CD4-positive, alpha-beta T cell (primary cell): ENCODE measurements at regions not wholly inside any gene's neighbourhood (a gene's known extent, or its start where the extent isn't known, plus 50 kb on each side); places are given as distances from the start of the nearest gene placed in this dataset.

Experiments used
- ATAC-seq: fragments of 200-7000 bp; cut with Tn5 transposase; one replicate; pipeline ENCODE4 v1.10.0; 2022; ENCODE audit warnings: mild to moderate bottlenecking; ENCODE audit not compliant: poor library complexity
- CTCF ChIA-PET: fragments of 350-600 bp; sonication (Branson Sonifier 250); formaldehyde crosslinking; loops from one replicate; lab custom pipeline; 2021; ENCODE audit warnings: antibody characterized with exemption, inconsistent platforms; lab: Charles Lee
- POLR2A ChIA-PET: fragments of 350-600 bp; sonication (Branson Sonifier 250); formaldehyde crosslinking; loops from one replicate; lab custom pipeline; 2021; ENCODE audit warnings: antibody characterized with exemption, inconsistent platforms; lab: Charles Lee
- DNase-seq, 14 experiments: peaks; one replicate each; pipeline ENCODE4 v3.0.0-alpha.2; 2013 to 2020; ENCODE audit warnings: mixed read lengths in 2 of 14
- H3K27ac ChIP-seq, 2 donors: one replicate each; pipeline versions ENCODE4 v1.5.1 to v1.7.0; 2013; ENCODE audit warnings: low read length in 2 of 2, low read depth in 1 of 2, mild to moderate bottlenecking in 1 of 2
- H3K27me3 ChIP-seq, 2 experiments: 1 replicate in 1 of 2; 2 replicates in 1 of 2; pipeline versions ENCODE4 v1.6.1 to v1.7.0; 2013; ENCODE audit warnings: low read length in 2 of 2, control low read depth in 1 of 2, mild to moderate bottlenecking in 1 of 2, moderate library complexity in 1 of 2; ENCODE audit not compliant: insufficient read depth in 2 of 2, control insufficient read depth in 1 of 2
- H3K36me3 ChIP-seq: one replicate; pipeline ENCODE4 v1.6.1; 2013; ENCODE audit warnings: low read length, control low read depth; ENCODE audit not compliant: insufficient read depth
- H3K4me1 ChIP-seq: one replicate; pipeline ENCODE4 v1.6.1; 2013; ENCODE audit warnings: low read length, control low read depth; ENCODE audit not compliant: insufficient read depth
- H3K4me3 ChIP-seq: one replicate; pipeline ENCODE4 v1.5.1; 2013; ENCODE audit warnings: mild to moderate bottlenecking, low read length, moderate library complexity
- H3K9me3 ChIP-seq, 2 experiments: 1 replicate in 1 of 2; 2 replicates in 1 of 2; pipeline versions ENCODE4 v1.6.1 to v1.7.0; 2013; ENCODE audit warnings: low read length in 2 of 2, mild to moderate bottlenecking in 2 of 2, control low read depth in 1 of 2, moderate library complexity in 1 of 2; ENCODE audit not compliant: control insufficient read depth in 1 of 2, insufficient read depth in 1 of 2
- H3K27ac Mint-ChIP-seq: one replicate; pipeline ENCODE4 v1.8.0; 2020; ENCODE audit warnings: mixed read lengths
- H3K27me3 Mint-ChIP-seq: one replicate; pipeline ENCODE4 v1.8.0; 2021; ENCODE audit warnings: mixed read lengths
- H3K36me3 Mint-ChIP-seq: one replicate; pipeline ENCODE4 v1.8.0; 2021; ENCODE audit warnings: low read depth, mixed read lengths
- H3K4me1 Mint-ChIP-seq: one replicate; pipeline ENCODE4 v1.8.0; 2021; ENCODE audit warnings: low read depth, mixed read lengths
- H3K4me3 Mint-ChIP-seq: one replicate; pipeline ENCODE4 v1.8.0; 2020; ENCODE audit warnings: mild to moderate bottlenecking, mixed read lengths
- H3K9me3 Mint-ChIP-seq: one replicate; pipeline ENCODE4 v1.8.0; 2020; ENCODE audit warnings: mixed read lengths
- intact Hi-C, 2 experiments: fragments of 100-400 bp; cut with DNase I in 1 of 2; cut with micrococcal nuclease in 1 of 2; formaldehyde crosslinking; loops; one replicate each; pipeline versions ENCODE4 v1.15.1 to v1.9.0; 2023 to 2025; cut with DNase I, micrococcal nuclease
- TF ChIP-seq, protein P1 (sequence below): fragments of 200-600 bp; IDR thresholded peaks from one replicate; pipeline ENCODE4 v1.8.0; 2022; ENCODE audit warnings: antibody characterized with exemption, mild to moderate bottlenecking

DNA sequence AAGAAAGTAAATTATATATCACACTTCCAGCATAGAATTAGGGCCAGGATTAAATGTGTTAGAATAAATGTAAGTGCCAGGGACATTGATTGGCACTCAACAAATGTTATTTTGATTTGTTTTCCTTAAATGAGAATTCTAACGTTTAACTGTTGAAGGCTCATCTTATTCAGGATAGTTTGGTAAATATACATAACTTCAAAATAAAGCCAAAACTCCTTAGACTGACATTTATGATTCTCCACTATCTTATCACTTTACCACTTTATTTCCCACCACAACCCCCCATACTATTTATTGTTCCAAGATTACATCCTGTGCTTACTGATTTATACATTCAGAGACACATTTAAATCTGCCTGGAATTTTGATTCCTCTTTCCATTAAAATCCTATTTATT, 769.5 kb upstream of the CDH2 start:
- no peak overlapping the region for H3K27ac Mint-ChIP-seq
- H3K36me3 ChIP-seq, result no peaks in the 10 kb centered on the region
- peaks cover 7% of the 10 kb centered on the region for H3K9me3 Mint-ChIP-seq
- no peaks in the 10 kb centered on the region for H3K36me3 Mint-ChIP-seq
- no peaks in the 10 kb centered on the region for H3K4me1 Mint-ChIP-seq
- POLR2A ChIA-PET, result no interaction called here
- intact Hi-C loops, result no loop called here
- no peak for DNase-seq
- peaks cover 0 to 7% of the 10 kb centered on the region in 2 experiments for H3K9me3 ChIP-seq
- no peaks in the 10 kb centered on the region for H3K27me3 ChIP-seq
- CTCF ChIA-PET, result no interaction called here
- TF ChIP-seq, protein P1, sequence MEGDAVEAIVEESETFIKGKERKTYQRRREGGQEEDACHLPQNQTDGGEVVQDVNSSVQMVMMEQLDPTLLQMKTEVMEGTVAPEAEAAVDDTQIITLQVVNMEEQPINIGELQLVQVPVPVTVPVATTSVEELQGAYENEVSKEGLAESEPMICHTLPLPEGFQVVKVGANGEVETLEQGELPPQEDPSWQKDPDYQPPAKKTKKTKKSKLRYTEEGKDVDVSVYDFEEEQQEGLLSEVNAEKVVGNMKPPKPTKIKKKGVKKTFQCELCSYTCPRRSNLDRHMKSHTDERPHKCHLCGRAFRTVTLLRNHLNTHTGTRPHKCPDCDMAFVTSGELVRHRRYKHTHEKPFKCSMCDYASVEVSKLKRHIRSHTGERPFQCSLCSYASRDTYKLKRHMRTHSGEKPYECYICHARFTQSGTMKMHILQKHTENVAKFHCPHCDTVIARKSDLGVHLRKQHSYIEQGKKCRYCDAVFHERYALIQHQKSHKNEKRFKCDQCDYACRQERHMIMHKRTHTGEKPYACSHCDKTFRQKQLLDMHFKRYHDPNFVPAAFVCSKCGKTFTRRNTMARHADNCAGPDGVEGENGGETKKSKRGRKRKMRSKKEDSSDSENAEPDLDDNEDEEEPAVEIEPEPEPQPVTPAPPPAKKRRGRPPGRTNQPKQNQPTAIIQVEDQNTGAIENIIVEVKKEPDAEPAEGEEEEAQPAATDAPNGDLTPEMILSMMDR, result no peak
- ATAC-seq, result no peak
- no peak overlapping the region for H3K4me3 Mint-ChIP-seq
- H3K4me1 ChIP-seq, result no peaks in the 10 kb centered on the region
- no peak overlapping the region for H3K27ac ChIP-seq
- H3K4me3 ChIP-seq, result no peak overlapping the region
- no peaks in the 10 kb centered on the region for H3K27me3 Mint-ChIP-seq

DNA sequence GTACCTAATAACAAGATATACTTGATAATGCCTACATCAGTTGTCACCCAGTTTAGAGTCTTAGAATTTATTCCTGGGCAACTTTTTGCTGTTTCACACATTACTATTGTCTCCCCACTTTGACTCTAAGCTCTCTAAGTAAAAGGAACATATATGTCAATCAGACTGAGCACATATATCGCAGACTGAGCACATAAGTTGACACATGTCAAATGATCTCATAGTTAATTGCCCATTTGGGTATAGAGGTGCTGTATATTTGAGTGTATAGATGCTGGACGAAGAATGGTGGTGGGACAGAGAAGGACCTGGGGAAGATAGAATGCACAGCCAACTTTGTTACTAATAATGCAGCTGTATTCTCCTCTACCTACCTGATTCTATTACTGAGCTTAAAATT, 746.0 kb upstream of the CDH2 start:
- Histone ChIP-seq H3K27me3 (no peaks in the 10 kb centered on the region), H3K4me3 (no peak overlapping the region), H3K4me1 (no peaks in the 10 kb centered on the region), H3K27ac (no peak overlapping the region), H3K36me3 (no peaks in the 10 kb centered on the region), H3K9me3 (peaks cover 0 to 6% of the 10 kb centered on the region in 2 experiments)
- ChIA-PET POLR2A (no interaction called here), CTCF (no interaction called here)
- H3K27me3 Mint-ChIP-seq, result no peaks in the 10 kb centered on the region
- no peaks in the 10 kb centered on the region for H3K4me1 Mint-ChIP-seq
- H3K27ac Mint-ChIP-seq, result no peak overlapping the region
- H3K4me3 Mint-ChIP-seq, result no peak overlapping the region
- H3K9me3 Mint-ChIP-seq, result peaks cover 3% of the 10 kb centered on the region
- intact Hi-C loops, result no loop called here
- TF ChIP-seq, protein P1, result no peak
- DNase-seq (no peak), ATAC-seq (no peak)
- H3K36me3 Mint-ChIP-seq, result no peaks in the 10 kb centered on the region

DNA sequence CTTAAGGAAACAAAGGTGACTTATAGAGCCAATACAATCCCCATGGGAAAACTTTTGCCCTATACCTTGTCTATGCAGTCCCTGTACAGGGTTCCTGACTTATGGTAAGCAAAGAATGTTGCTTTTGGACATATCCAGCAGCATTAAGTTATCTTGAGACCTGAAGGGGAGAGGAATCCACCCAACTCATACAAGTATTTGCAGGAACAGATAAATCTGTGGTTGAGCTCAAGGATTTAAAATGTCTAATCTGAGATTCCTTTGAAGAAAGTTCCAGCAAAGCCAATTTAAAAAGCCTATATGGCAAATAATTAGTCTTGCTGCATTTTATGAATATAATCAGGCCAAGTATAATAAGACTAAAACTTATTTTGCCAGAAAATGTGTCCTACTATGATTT, 739.5 kb upstream of the CDH2 start:
- Mint-ChIP-seq H3K4me3 (no peak overlapping the region), H3K36me3 (no peaks in the 10 kb centered on the region), H3K27ac (no peak overlapping the region), H3K27me3 (no peaks in the 10 kb centered on the region), H3K4me1 (no peaks in the 10 kb centered on the region), H3K9me3 (peaks cover 9% of the 10 kb centered on the region)
- DNase-seq (no peak), ATAC-seq (no peak)
- ChIA-PET POLR2A (no interaction called here), CTCF (no interaction called here)
- no peaks in the 10 kb centered on the region for H3K36me3 ChIP-seq
- TF ChIP-seq, protein P1, result no peak
- no peak overlapping the region for H3K4me3 ChIP-seq
- no peaks in the 10 kb centered on the region for H3K27me3 ChIP-seq
- no peak overlapping the region for H3K27ac ChIP-seq
- H3K4me1 ChIP-seq, result no peaks in the 10 kb centered on the region
- intact Hi-C loops, result loop anchor here in 1 of 2 experiments (10.0 kb wide), 1 partner anchor 62 kb away; no protein-coding TSS in a partner anchor
- H3K9me3 ChIP-seq, result peaks cover under 1 to 10% of the 10 kb centered on the region in 2 experiments
